Lower lobe of right lung (tissue), 2 donors: ENCODE measurements at regions not wholly inside any gene's neighbourhood (a gene's known extent, or its start where the extent isn't known, plus 50 kb on each side); places are given as distances from the start of the nearest gene placed in this dataset.
"Not testable (repeated sequence)": the region's sequence is repeated elsewhere in the genome, so short reads cannot be mapped to it uniquely, and the experiment has no call there.

Experiments
- ATAC-seq, 2 donors: fragments of 200-7000 bp; cut with Tn5 transposase; one replicate each; pipeline ENCODE4 v1.9.1; 2020 to 2022; ENCODE audit warnings: mild to moderate bottlenecking in 2 of 2, moderate library complexity in 2 of 2
- DNase-seq: peaks from one replicate; pipeline ENCODE4 v3.0.0-alpha.2; 2020
- H3K27ac ChIP-seq: fragments of 200-600 bp; one replicate; pipeline ENCODE4 v1.8.0; 2022
- H3K27me3 ChIP-seq: fragments of 200-600 bp; one replicate; pipeline ENCODE4 v1.8.0; 2022; ENCODE audit warnings: low read depth
- H3K36me3 ChIP-seq: fragments of 200-600 bp; one replicate; pipeline ENCODE4 v1.8.0; 2022; ENCODE audit warnings: mild to moderate bottlenecking
- H3K4me1 ChIP-seq: fragments of 200-600 bp; one replicate; pipeline ENCODE4 v1.8.0; 2022
- H3K4me3 ChIP-seq: fragments of 200-600 bp; one replicate; pipeline ENCODE4 v1.8.0; 2022; ENCODE audit warnings: mild to moderate bottlenecking
- H3K9me3 ChIP-seq: fragments of 200-600 bp; one replicate; pipeline ENCODE4 v1.8.0; 2022
- CTCF ChIP-seq: fragments of 200-600 bp; IDR thresholded peaks from one replicate; pipeline ENCODE4 v1.8.0; 2022; ENCODE audit warnings: antibody characterized with exemption, mild to moderate bottlenecking
- intact Hi-C: fragments of 100-400 bp; cut with DNase I; formaldehyde crosslinking; loops from one replicate; pipeline ENCODE4 v1.11.0; 2022
- donor health status: DM: no; HTN: yes; CAD: no; lungs with severe emphysema.

- no peaks in the 10 kb centered on the region for H3K9me3 ChIP-seq
- no peaks in the 10 kb centered on the region for H3K27me3 ChIP-seq
- intact Hi-C loops: no loop called here
- no peak overlapping the region for H3K4me3 ChIP-seq
- ATAC-seq: no peak
- DNase-seq: no peak
- no peaks in the 10 kb centered on the region for H3K4me1 ChIP-seq
- no peak overlapping the region for H3K27ac ChIP-seq
- TF ChIP-seq CTCF: no peak
- no peaks in the 10 kb centered on the region for H3K36me3 ChIP-seq
Observed at GRCh38 chr4:175090116-175090515, 172.0 kb downstream of the ADAM29 start.

- no peak overlapping the region for H3K27ac ChIP-seq
- no peaks in the 10 kb centered on the region for H3K27me3 ChIP-seq
- TF ChIP-seq CTCF: no peak
- no peaks in the 10 kb centered on the region for H3K9me3 ChIP-seq
- H3K4me3 ChIP-seq: no peak overlapping the region
- ATAC-seq (no peak), DNase-seq (no peak)
- H3K36me3 ChIP-seq: no peaks in the 10 kb centered on the region
- H3K4me1 ChIP-seq: no peaks in the 10 kb centered on the region
- intact Hi-C loops: no loop called here
Observed at GRCh38 chr4:175091649-175092048, 173.5 kb downstream of the ADAM29 start.

GRCh38 chr4:175092114-175092513 is 174.0 kb downstream of the ADAM29 start:
- Histone ChIP-seq H3K4me3 (no peak overlapping the region), H3K27me3 (no peaks in the 10 kb centered on the region), H3K4me1 (no peaks in the 10 kb centered on the region), H3K27ac (no peak overlapping the region), H3K36me3 (no peaks in the 10 kb centered on the region), H3K9me3 (no peaks in the 10 kb centered on the region)
- ATAC-seq (peak in 1 of 2 donors; percentile 39), DNase-seq (no peak)
- TF ChIP-seq CTCF: no peak
- intact Hi-C loops: no loop called here

GRCh38 chr4:175093055-175093454 is 174.9 kb downstream of the ADAM29 start:
- H3K4me3 ChIP-seq, H3K27me3 ChIP-seq, H3K9me3 ChIP-seq, ATAC-seq, intact Hi-C loops, H3K4me1 ChIP-seq, H3K36me3 ChIP-seq, H3K27ac ChIP-seq, DNase-seq: not testable (repeated sequence)

- ATAC-seq: no peak
- intact Hi-C loops: no loop called here
- H3K27me3 ChIP-seq: no peaks in the 10 kb centered on the region
- H3K36me3 ChIP-seq: no peaks in the 10 kb centered on the region
- TF ChIP-seq CTCF: no peak
- no peak for DNase-seq
- H3K9me3 ChIP-seq: no peaks in the 10 kb centered on the region
- no peaks in the 10 kb centered on the region for H3K4me1 ChIP-seq
- H3K27ac ChIP-seq: no peak overlapping the region
- no peak overlapping the region for H3K4me3 ChIP-seq
Observed at GRCh38 chr4:175103403-175103802, 185.2 kb downstream of the ADAM29 start.

GRCh38 chr4:175106301-175106700 is 188.1 kb downstream of the ADAM29 start:
- intact Hi-C loops: no loop called here
- no peak for DNase-seq
- H3K27me3 ChIP-seq: no peaks in the 10 kb centered on the region
- H3K27ac ChIP-seq: no peak overlapping the region
- no peak overlapping the region for H3K4me3 ChIP-seq
- H3K9me3 ChIP-seq: peaks cover 12% of the 10 kb centered on the region
- H3K36me3 ChIP-seq: no peaks in the 10 kb centered on the region
- TF ChIP-seq CTCF: no peak
- no peaks in the 10 kb centered on the region for H3K4me1 ChIP-seq
- no peak for ATAC-seq
